ENCODE measurements at regions not wholly inside any gene's neighbourhood (a gene's known extent, or its start where the extent isn't known, plus 50 kb on each side); places are given as distances from the start of the nearest gene placed in this dataset.

DNA sequence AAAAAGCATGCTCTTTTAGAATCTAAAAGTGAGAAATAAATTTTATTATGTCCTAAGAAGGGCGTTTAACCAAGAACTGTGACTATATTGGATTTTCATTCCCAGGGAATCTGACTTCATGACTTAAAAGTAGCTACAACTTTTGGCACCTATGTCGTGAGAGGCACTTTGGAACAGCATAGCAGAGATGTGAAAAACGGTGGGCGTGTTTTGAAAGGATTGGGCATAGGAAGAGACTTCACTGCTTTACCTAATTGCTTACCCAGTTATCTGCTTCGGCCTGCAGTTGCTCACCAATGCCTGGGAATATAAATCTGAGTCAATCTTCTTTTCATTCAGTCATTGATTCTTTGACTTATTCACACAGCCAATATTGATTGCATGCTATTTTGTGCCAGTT lies 363.4 kb downstream of the DNAH5 start:
- TF ChIP-seq POLR2AphosphoS5 (IDR thresholded peaks at IDR 0.05; ENCODE audit: low read depth) (no peak), NANOG (IDR thresholded peaks at IDR 0.05; ENCODE audit: borderline replicate concordance) (no peak), EZH2 (IDR thresholded peaks at IDR 0.05; ENCODE audit: low read depth, unreplicated experiment) (no peak), JUNB (IDR thresholded peaks at IDR 0.05; ENCODE audit: unreplicated experiment) (no peak), EZH2phosphoT487 (IDR thresholded peaks at IDR 0.05; ENCODE audit: unreplicated experiment) (no peak), ZNF114 (CRISPR knock-in tag; IDR thresholded peaks at IDR 0.05) (no peak), STAT1 (IDR thresholded peaks at IDR 0.05; ENCODE audit: unreplicated experiment) (no peak), ZNF462 (CRISPR knock-in tag; IDR thresholded peaks at IDR 0.05) (no peak), ZNF331 (CRISPR knock-in tag; IDR thresholded peaks at IDR 0.05; ENCODE audit: low read depth) (no peak)
- TF ChIP-seq, protein P1, sequence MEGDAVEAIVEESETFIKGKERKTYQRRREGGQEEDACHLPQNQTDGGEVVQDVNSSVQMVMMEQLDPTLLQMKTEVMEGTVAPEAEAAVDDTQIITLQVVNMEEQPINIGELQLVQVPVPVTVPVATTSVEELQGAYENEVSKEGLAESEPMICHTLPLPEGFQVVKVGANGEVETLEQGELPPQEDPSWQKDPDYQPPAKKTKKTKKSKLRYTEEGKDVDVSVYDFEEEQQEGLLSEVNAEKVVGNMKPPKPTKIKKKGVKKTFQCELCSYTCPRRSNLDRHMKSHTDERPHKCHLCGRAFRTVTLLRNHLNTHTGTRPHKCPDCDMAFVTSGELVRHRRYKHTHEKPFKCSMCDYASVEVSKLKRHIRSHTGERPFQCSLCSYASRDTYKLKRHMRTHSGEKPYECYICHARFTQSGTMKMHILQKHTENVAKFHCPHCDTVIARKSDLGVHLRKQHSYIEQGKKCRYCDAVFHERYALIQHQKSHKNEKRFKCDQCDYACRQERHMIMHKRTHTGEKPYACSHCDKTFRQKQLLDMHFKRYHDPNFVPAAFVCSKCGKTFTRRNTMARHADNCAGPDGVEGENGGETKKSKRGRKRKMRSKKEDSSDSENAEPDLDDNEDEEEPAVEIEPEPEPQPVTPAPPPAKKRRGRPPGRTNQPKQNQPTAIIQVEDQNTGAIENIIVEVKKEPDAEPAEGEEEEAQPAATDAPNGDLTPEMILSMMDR (conservative IDR thresholded peaks at IDR 0.05; ENCODE audit: low read depth in 2 of 2): no peak
- TF ChIP-seq, protein P2, sequence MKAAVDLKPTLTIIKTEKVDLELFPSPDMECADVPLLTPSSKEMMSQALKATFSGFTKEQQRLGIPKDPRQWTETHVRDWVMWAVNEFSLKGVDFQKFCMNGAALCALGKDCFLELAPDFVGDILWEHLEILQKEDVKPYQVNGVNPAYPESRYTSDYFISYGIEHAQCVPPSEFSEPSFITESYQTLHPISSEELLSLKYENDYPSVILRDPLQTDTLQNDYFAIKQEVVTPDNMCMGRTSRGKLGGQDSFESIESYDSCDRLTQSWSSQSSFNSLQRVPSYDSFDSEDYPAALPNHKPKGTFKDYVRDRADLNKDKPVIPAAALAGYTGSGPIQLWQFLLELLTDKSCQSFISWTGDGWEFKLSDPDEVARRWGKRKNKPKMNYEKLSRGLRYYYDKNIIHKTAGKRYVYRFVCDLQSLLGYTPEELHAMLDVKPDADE (IDR thresholded peaks at IDR 0.05): no peak
- TF ChIP-seq, protein P3, sequence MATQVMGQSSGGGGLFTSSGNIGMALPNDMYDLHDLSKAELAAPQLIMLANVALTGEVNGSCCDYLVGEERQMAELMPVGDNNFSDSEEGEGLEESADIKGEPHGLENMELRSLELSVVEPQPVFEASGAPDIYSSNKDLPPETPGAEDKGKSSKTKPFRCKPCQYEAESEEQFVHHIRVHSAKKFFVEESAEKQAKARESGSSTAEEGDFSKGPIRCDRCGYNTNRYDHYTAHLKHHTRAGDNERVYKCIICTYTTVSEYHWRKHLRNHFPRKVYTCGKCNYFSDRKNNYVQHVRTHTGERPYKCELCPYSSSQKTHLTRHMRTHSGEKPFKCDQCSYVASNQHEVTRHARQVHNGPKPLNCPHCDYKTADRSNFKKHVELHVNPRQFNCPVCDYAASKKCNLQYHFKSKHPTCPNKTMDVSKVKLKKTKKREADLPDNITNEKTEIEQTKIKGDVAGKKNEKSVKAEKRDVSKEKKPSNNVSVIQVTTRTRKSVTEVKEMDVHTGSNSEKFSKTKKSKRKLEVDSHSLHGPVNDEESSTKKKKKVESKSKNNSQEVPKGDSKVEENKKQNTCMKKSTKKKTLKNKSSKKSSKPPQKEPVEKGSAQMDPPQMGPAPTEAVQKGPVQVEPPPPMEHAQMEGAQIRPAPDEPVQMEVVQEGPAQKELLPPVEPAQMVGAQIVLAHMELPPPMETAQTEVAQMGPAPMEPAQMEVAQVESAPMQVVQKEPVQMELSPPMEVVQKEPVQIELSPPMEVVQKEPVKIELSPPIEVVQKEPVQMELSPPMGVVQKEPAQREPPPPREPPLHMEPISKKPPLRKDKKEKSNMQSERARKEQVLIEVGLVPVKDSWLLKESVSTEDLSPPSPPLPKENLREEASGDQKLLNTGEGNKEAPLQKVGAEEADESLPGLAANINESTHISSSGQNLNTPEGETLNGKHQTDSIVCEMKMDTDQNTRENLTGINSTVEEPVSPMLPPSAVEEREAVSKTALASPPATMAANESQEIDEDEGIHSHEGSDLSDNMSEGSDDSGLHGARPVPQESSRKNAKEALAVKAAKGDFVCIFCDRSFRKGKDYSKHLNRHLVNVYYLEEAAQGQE (IDR thresholded peaks at IDR 0.05; ENCODE audit: unreplicated experiment): no peak

Measured in GM23338 (cell line).